Loucy (cell line): ENCODE measurements at regions not wholly inside any gene's neighbourhood (a gene's known extent, or its start where the extent isn't known, plus 50 kb on each side); places are given as distances from the start of the nearest gene placed in this dataset.

Source experiments
- EZH2phosphoT487 ChIP-seq: fragments of 200-600 bp; IDR thresholded peaks from 2 replicates; pipeline ENCODE4 v1.6.1; 2018; ENCODE audit warnings: antibody characterized with exemption, mild to moderate bottlenecking, moderate library complexity, borderline replicate concordance
- TF ChIP-seq, protein P1 (sequence below): fragments of 200-600 bp; sonication (generic); conservative IDR thresholded peaks from 2 replicates; pipeline ENCODE4 v1.5.1; 2014; ENCODE audit warnings: mild to moderate bottlenecking, antibody characterized with exemption, low read length

DNA sequence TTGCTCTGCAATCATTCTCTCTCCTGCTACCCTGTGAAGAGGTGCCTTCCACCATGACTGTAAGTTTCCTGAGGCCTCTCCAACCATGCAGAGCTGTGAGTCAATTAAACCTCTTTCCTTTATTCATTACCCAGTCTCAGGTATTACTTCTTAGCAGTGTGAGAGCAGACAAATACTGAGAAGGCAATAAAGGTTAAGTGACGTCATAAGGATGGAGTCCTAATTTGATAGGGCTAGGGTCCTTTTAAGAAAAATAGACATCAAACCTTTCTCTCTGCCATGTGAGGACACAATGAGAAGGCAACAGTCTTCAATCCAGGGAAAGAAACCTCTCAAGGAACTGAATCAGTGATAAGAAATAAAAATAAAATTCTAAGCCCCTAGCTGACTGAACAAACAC, 1262.7 kb downstream of the FAM133A start:
- TF ChIP-seq, protein P1, sequence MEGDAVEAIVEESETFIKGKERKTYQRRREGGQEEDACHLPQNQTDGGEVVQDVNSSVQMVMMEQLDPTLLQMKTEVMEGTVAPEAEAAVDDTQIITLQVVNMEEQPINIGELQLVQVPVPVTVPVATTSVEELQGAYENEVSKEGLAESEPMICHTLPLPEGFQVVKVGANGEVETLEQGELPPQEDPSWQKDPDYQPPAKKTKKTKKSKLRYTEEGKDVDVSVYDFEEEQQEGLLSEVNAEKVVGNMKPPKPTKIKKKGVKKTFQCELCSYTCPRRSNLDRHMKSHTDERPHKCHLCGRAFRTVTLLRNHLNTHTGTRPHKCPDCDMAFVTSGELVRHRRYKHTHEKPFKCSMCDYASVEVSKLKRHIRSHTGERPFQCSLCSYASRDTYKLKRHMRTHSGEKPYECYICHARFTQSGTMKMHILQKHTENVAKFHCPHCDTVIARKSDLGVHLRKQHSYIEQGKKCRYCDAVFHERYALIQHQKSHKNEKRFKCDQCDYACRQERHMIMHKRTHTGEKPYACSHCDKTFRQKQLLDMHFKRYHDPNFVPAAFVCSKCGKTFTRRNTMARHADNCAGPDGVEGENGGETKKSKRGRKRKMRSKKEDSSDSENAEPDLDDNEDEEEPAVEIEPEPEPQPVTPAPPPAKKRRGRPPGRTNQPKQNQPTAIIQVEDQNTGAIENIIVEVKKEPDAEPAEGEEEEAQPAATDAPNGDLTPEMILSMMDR: no peak
- no peak for TF ChIP-seq EZH2phosphoT487
